AG09309 (cell line): ENCODE measurements at regions not wholly inside any gene's neighbourhood (a gene's known extent, or its start where the extent isn't known, plus 50 kb on each side); places are given as distances from the start of the nearest gene placed in this dataset.

ENCODE experiments used
- DNase-seq: peaks from one replicate; pipeline ENCODE4 v3.0.0-alpha.2; 2010; ENCODE audit warnings: low read depth
- H3K4me3 ChIP-seq: 2 replicates; pipeline ENCODE4 v1.5.1; 2011; ENCODE audit warnings: mild to moderate bottlenecking, low read depth, low read length, moderate library complexity; ENCODE audit not compliant: control insufficient read depth
- TF ChIP-seq, protein P1 (sequence below): IDR thresholded peaks from 2 replicates; pipeline ENCODE4 v1.5.1; 2011; ENCODE audit warnings: mild to moderate bottlenecking, low read depth, low read length, inconsistent platforms; ENCODE audit not compliant: insufficient read depth, control insufficient read depth; ENCODE audit errors: missing control alignments

DNA sequence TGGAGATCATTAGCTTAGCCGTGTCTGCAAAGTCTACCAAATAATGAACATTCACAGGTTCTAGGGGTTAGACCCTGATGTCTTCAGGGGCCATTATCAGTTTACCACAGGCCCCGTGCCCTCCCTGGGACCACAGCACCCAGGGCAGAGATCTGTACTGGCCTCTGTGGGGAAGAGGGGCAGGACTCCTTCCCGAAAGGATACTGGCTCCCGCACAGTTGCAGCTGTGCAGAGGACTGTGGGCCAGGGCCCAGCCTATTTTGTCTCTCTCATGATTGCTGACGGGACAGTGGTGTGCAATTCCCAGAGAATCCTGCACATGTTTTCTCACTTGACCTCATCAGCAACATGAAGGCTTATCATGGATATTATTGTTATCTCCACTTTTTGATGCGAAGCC lies 243.9 kb downstream of the GLRX3 start:
- no peak overlapping the region for H3K4me3 ChIP-seq
- DNase-seq = no peak
- TF ChIP-seq, protein P1, sequence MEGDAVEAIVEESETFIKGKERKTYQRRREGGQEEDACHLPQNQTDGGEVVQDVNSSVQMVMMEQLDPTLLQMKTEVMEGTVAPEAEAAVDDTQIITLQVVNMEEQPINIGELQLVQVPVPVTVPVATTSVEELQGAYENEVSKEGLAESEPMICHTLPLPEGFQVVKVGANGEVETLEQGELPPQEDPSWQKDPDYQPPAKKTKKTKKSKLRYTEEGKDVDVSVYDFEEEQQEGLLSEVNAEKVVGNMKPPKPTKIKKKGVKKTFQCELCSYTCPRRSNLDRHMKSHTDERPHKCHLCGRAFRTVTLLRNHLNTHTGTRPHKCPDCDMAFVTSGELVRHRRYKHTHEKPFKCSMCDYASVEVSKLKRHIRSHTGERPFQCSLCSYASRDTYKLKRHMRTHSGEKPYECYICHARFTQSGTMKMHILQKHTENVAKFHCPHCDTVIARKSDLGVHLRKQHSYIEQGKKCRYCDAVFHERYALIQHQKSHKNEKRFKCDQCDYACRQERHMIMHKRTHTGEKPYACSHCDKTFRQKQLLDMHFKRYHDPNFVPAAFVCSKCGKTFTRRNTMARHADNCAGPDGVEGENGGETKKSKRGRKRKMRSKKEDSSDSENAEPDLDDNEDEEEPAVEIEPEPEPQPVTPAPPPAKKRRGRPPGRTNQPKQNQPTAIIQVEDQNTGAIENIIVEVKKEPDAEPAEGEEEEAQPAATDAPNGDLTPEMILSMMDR = no peak

DNA sequence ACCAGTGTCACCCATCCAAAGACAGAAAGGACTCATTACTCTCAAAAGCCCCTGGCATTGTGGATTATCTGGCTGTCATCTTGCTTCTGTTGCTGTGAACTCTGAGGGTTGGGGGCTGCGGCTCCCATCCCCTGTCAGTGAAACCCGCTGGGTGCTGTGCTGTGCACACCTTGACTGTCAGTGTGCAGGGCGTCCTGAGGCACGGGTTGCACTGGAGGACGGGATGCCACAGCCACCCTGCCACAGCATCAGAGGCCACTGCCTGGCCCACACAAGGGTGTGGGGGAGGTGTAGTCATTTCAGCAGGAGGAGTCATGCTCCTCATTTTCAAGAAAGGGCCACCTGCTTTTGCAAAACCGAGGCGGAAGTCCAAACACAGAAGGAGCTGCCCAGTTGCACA lies 245.8 kb downstream of the GLRX3 start:
- no peak overlapping the region for H3K4me3 ChIP-seq
- TF ChIP-seq, protein P1 = no peak

DNA sequence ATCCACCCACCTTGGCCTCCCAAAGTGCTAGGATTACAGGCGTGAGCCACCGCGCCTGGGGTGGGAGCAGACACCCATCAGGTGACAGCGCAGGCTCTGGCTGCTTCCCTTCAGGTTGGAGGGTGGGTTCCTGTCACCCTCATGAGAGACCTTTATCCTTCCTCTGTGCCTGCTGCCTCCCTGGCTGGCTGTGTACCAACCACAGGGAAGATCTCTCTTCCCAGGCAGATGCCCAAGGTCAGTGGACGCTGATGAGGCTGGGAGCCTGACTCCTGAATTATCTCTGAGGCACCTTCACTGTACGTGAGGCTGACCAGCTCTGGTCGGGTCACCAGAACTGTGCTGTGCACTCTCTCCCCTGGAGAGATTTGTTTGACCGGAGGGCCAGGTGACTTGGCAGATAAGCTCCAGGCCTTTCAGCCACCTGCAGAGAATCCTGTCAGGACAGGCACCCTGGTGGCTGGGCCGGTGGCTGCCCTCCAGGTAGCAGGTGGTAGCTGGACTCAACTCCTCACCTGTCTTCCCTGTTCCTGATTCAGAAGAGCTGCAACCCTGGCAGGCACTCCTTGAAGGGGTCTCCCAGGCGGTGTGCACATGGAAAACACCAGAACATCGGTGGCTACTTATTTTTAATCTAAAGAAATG lies 251.9 kb downstream of the GLRX3 start:
- DNase-seq = no peak
- H3K4me3 ChIP-seq = no peak overlapping the region
- TF ChIP-seq, protein P1 = no peak

More for the DNA sequence above, 245.8 kb downstream of the GLRX3 start:
- no peak for DNase-seq

DNA sequence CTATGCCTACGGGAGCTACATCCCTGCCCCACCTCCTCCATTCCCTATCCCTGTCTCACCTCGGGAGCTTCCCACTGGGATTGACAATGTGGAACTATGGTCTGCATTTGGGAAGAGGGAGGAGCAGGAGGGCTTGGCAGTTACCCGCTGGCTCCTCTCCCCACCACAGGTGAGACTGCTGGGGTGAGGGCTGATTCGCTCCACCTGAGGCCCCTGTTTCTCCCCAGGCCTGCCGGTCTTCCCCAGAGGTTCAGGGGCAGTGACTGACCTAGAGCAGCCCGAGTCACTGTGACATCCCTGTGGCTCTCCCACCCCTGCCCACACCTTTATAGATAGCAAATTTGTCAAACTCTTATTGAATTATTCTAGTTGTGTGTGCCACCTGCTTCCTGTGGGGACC lies 252.6 kb downstream of the GLRX3 start:
- no peak for DNase-seq
- TF ChIP-seq, protein P1 = no peak
- no peak overlapping the region for H3K4me3 ChIP-seq

DNA sequence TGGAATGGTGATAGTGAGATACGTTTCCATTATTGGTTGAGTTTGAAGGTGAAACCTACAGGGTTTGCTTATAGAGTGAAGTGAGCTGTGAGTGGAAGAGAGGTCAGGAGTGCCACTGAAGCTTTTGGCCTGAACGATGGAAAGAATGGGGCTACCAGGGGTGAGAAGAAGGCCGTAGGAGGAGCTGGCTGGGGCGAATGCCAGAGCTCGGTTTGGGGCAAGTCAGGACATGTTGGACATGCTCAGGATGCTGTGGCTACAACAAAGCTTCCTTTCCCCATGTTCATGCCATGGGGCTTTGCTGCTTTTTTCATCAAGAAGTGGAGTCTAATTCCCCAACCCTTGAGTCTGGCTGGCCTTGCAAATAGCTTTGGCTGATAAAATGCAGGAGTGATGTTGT lies 253.7 kb downstream of the GLRX3 start:
- no peak overlapping the region for H3K4me3 ChIP-seq
- TF ChIP-seq, protein P1 = no peak
- no peak for DNase-seq

DNA sequence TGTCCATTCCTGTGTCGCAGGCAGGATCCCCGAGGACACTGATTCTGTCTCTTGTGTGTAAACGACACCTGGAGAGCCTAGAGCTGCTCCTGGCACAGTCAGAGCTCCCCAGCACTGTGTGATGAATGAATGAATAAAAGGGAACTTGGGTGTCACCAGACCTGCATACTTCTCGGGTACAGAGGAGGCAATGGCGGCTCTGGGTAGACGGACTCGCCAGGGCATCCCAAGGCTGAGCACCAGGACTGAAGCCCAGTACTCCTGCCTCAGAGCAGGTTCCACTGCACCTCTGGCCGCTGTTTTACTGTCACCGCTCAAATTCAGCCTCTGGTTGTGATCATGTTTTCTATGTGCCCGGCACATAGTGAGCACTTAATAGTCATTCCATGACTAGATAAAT lies 255.8 kb downstream of the GLRX3 start:
- no peak overlapping the region for H3K4me3 ChIP-seq
- TF ChIP-seq, protein P1 = no peak
- DNase-seq = no peak
